ENCODE measurements at regions not wholly inside any gene's neighbourhood (a gene's known extent, or its start where the extent isn't known, plus 50 kb on each side); places are given as distances from the start of the nearest gene placed in this dataset.
"Not testable (repeated sequence)": the region's sequence is repeated elsewhere in the genome, so short reads cannot be mapped to it uniquely, and the experiment has no call there.

DNA sequence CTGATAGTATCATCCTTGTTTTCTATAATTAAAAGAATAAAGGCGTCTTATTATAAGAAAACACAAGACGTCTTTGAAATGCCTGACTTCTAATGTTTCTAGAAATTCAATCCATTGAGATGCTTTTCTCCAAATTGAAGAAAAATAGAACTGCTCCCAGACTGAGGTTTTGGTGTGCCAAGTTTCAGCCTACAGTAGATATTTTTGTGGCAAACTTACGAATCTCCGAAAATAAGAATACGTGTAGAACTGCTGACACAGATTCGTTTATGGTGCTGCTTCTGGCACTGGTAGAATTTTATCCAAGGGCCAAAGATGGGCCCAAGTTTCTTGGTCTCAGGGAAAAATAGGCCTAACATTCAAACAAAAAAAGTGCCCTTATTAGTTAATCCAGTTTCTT lies 554.5 kb upstream of the NR5A2 start:
- no peaks in the 10 kb centered on the region for H3K4me1 Mint-ChIP-seq
- CTCF ChIA-PET: no interaction called here

DNA sequence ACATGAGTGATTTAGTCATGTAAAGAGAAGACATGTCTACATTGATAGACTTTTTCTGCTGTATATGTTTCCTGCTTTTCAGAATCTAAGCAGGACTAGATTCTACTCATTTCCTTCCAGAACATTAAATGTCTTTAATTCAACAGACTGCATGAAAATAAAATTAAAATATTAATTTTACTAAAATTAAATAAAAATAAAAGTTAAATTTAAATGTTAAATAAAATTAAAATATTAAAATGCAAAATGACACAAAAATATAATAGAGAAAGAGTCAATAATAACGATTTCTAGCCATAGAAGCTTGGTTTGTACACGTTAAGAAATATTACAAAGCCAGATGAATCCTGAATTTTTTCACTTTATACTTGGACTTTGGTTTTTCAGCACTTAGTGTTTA lies 552.8 kb upstream of the NR5A2 start:
- Mint-ChIP-seq H3K4me3 (no peak overlapping the region), H3K36me3 (no peaks in the 10 kb centered on the region), H3K4me1 (no peaks in the 10 kb centered on the region), H3K9me3 (no peaks in the 10 kb centered on the region), H3K27me3 (no peaks in the 10 kb centered on the region), H3K27ac (no peak overlapping the region)
- CTCF ChIA-PET: no interaction called here
- no peak for DNase-seq

More for the DNA sequence above, 554.5 kb upstream of the NR5A2 start:
- no peaks in the 10 kb centered on the region for H3K9me3 Mint-ChIP-seq
- H3K36me3 Mint-ChIP-seq: no peaks in the 10 kb centered on the region
- DNase-seq: no peak
- no peak overlapping the region for H3K4me3 Mint-ChIP-seq
- no peaks in the 10 kb centered on the region for H3K27me3 Mint-ChIP-seq
- no peak overlapping the region for H3K27ac Mint-ChIP-seq

DNA sequence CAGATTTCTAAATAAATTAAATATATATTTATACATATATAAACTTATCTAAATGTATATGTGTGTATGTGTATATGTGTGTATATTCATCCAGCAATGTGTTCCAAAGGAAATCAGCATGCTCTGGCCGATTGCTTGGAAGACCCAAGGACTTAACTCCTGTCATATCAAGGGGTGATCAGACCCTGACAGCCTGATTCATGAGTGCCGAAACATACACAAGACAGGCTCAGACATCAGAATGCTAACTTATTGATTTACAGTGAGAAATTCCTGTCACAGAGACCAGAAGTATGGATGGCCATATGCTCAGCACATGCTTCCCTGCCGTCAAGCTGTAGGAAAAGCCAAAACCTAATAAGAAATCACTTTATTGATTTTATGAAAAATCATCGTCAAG lies 545.1 kb upstream of the NR5A2 start:
- CTCF ChIA-PET: no interaction called here
- no peak overlapping the region for H3K4me3 Mint-ChIP-seq
- no peaks in the 10 kb centered on the region for H3K4me1 Mint-ChIP-seq
- no peaks in the 10 kb centered on the region for H3K36me3 Mint-ChIP-seq
- H3K27me3 Mint-ChIP-seq: no peaks in the 10 kb centered on the region
- no peak overlapping the region for H3K27ac Mint-ChIP-seq
- no peaks in the 10 kb centered on the region for H3K9me3 Mint-ChIP-seq
- DNase-seq: no peak

DNA sequence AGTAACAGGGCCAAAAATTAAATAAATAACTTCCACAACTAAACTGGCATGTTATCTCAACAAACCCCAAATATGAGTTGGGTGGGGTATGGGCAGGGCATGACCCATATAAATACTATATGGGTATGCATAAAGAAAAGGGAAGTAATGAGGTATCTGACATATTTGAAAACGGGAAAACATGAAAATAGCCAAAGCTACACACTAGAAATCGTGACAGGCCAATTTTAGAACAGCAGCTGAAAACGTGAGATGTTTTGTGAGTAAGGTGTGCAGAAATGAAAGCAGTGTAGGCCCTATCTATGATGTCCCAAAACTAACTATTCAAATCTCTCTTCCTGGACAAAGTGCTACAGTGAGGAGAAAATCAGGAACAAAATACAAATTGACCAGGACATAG lies 537.9 kb upstream of the NR5A2 start:
- Mint-ChIP-seq H3K36me3 (no peaks in the 10 kb centered on the region), H3K4me3 (no peak overlapping the region), H3K27ac (no peak overlapping the region), H3K27me3 (no peaks in the 10 kb centered on the region), H3K9me3 (peaks cover 3% of the 10 kb centered on the region), H3K4me1 (no peaks in the 10 kb centered on the region)
- CTCF ChIA-PET: no interaction called here
- no peak for DNase-seq

DNA sequence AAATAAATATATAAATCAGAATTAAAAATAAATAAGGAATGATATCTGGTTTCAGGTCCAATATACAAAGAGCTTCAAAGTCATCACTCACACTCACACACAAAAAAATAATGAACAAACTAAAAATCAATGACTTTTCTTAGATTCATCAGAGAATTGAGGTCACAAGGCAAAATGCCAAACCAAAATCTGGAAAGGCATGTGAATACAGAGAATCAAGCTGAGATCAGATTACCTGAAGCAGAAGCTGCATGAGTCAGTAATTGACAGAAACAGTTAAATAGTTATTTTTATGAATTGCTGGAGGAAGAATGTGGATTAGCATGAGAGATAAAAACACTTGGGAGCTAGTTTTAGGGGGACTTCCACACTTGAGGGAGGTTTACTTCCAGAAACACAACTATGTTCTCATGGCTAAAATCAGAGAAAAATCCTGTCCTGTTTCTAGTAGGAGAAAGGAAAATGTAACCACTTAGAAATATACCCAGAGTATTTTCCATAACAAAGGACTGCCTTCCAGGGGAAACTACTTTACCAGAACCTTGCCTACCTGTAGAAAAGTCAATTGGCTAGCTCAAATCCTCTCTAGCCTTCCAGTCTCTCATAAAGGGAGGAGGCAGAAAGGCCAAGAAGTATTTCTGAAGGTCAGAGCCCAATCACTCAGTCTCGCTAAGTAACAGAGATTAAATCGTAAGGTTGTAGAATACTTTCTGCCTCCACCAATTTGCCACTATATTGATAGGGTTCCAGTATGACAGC lies 536.6 kb upstream of the NR5A2 start:
- no peaks in the 10 kb centered on the region for H3K36me3 Mint-ChIP-seq
- H3K27me3 Mint-ChIP-seq: no peaks in the 10 kb centered on the region
- no peak overlapping the region for H3K4me3 Mint-ChIP-seq
- H3K9me3 Mint-ChIP-seq: peaks cover 8% of the 10 kb centered on the region
- no peak overlapping the region for H3K27ac Mint-ChIP-seq
- CTCF ChIA-PET: interaction anchor here (0.7 kb wide), 1 partner anchor 54 kb away, joined by 3 read pairs; no protein-coding TSS in a partner anchor
- H3K4me1 Mint-ChIP-seq: no peaks in the 10 kb centered on the region
- no peak for DNase-seq

DNA sequence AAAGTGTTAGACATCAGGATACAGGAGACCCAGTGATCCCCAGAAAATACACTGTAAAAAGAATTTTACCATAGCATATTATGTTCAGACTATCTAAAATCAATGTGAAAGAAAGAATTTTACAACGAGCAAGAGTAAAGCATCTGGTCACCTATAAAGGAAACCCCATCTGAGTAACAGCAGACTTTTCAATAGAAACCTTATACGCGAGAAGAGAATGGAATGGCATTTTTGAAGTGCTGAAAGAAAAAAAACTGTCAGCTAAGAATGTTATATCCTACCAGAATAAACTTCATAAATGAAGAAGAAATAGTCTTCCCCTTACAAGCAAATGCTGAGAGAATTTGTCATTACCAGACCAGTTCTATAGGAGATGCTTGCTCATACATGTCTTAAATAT lies 532.1 kb upstream of the NR5A2 start:
- Mint-ChIP-seq H3K36me3 (no peaks in the 10 kb centered on the region), H3K4me1 (no peaks in the 10 kb centered on the region), H3K27me3 (no peaks in the 10 kb centered on the region), H3K27ac (no peak overlapping the region), H3K4me3 (no peak overlapping the region), H3K9me3 (peaks cover 8% of the 10 kb centered on the region)
- no peak for DNase-seq
- CTCF ChIA-PET: no interaction called here

DNA sequence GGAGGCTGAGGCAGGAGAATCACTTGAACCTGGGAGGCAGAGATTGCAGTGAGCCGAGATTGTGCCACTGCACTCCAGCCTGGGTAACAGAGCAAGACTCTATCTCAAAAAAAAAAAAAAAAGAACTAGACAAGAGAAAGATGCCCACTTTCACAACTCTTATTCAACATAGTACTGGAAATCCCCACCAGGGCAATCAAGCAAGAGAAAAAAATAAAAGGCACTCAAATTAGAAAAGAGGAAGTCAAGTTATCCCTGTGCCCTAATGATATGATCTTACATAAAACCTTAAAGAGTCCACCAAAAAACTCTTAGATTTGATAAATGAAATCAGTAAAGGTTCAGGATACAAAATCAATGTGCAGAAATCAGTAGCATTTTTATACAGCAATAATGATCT lies 528.7 kb upstream of the NR5A2 start:
- H3K4me1 Mint-ChIP-seq, H3K9me3 Mint-ChIP-seq, H3K27ac Mint-ChIP-seq, H3K36me3 Mint-ChIP-seq, DNase-seq, H3K4me3 Mint-ChIP-seq, H3K27me3 Mint-ChIP-seq, CTCF ChIA-PET: not testable (repeated sequence)

DNA sequence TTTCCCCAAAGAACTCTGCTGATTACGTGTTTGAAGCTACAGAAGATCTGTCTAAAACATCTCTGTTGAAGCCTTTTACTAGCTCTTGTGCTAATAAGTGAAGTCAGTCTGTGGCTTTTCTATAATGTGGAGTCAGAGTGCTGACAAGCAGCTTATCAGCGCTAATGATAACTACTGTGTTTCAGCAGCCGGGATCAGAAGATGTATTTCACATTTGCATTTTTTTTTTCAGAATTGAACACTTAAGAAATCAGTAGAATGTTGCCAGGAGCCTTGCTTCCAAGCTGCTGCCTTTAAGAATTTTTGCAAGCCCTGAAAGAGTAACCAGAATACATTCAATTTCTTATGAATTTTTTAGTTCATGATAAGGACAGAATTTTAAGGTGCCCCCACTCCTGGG lies 519.4 kb upstream of the NR5A2 start:
- no peaks in the 10 kb centered on the region for H3K4me1 Mint-ChIP-seq
- no peaks in the 10 kb centered on the region for H3K9me3 Mint-ChIP-seq
- CTCF ChIA-PET: no interaction called here

DNA sequence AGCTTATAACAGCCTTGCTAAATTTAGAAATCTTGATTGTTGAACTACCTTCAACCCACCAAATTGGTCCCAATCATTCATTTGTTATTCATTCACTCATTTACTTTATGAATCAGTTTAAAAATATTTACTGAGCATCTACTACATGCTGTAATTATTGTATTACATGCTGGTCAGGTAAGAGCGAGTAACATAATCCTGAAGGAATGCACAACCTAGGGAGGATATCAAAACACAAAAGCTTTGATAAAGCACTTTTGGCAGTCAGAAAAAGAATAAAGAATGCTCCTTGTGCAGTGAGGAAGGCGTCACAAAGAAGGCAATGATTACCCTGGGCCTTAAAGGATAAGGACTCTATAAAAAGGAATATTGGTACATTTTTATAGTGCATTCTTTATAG lies 518.9 kb upstream of the NR5A2 start:
- no peak for DNase-seq
- Mint-ChIP-seq H3K27ac (no peak overlapping the region), H3K27me3 (peaks cover 4% of the 10 kb centered on the region), H3K36me3 (no peaks in the 10 kb centered on the region), H3K4me3 (no peak overlapping the region), H3K4me1 (no peaks in the 10 kb centered on the region), H3K9me3 (no peaks in the 10 kb centered on the region)
- CTCF ChIA-PET: no interaction called here

More for the DNA sequence above, 519.4 kb upstream of the NR5A2 start:
- DNase-seq: no peak
- Mint-ChIP-seq H3K4me3 (no peak overlapping the region), H3K36me3 (no peaks in the 10 kb centered on the region), H3K27ac (no peak overlapping the region), H3K27me3 (peaks cover 4% of the 10 kb centered on the region)

DNA sequence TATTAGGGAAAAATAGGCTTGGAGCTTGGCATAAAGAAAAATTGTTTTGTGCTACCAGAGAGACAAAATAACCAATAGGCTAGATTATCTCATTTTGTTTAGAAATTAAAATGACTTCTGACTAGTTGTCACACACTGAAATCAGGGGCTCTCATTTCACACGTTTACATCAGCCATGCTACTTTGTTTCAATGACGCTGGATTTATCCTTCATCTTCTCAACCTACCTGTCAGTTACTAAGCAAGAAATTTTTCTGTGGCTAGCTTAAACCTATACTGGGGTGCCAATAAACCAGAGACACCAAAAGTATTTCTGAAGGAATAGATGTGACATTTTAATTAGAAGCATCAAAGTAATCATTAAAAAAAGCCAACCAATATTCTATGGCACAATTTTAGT lies 518.1 kb upstream of the NR5A2 start:
- Mint-ChIP-seq H3K27me3 (peaks cover 4% of the 10 kb centered on the region), H3K4me3 (no peak overlapping the region), H3K4me1 (no peaks in the 10 kb centered on the region), H3K36me3 (no peaks in the 10 kb centered on the region), H3K27ac (no peak overlapping the region), H3K9me3 (no peaks in the 10 kb centered on the region)
- DNase-seq: no peak
- CTCF ChIA-PET: no interaction called here

DNA sequence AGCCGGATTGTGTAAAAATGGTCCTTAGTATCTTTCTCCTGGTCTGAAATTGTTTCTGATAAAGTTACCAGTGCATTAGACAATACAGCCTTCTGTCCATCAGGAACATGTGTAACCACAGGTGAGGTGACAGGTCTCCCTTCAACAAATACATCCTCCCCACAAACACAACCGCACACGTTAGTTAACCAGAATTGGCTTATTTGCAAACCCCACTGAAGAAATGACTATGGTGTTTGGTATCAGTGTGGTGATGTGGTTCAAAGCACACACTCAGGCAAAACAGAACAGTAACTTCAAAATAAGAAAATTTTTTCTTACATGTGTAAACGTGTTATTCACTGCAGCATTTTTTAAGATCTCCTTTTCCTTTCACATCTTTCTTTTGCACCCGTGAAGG lies 517.2 kb upstream of the NR5A2 start:
- Mint-ChIP-seq H3K9me3 (no peaks in the 10 kb centered on the region), H3K27me3 (peaks cover 4% of the 10 kb centered on the region), H3K4me1 (no peaks in the 10 kb centered on the region), H3K36me3 (no peaks in the 10 kb centered on the region), H3K27ac (no peak overlapping the region), H3K4me3 (no peak overlapping the region)
- CTCF ChIA-PET: no interaction called here
- DNase-seq: no peak

DNA sequence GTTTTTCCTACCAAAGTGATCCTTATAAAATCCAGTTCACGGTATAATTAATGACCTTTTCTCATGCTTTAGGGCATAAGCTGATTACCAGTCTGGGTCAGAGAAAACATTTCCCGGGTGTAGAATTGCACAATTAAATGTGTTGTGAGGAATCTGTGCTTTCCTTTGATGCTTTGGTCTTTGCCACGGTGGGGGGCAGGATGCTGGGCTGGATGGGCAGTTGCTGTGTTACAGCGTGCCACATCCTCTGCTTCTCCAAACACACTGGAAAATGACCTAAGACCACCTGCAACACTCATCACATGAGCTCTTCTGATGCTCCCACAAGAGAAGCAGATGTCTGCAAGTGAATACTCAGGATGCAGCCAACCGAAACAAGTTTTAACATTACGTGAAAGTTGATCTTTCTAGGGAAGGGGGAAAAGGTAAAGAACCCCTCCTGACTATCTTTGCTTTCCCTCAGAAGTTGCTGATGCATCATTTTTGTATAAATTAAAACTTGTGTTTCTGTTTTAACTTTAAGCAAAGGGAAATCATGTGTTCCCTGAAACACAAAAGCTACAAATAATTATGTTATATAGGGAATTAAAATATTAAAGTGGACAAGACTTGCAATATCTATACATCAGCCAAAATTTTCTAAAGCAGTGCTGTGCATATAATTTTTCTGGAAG lies 515.3 kb upstream of the NR5A2 start:
- no peak for DNase-seq
- Mint-ChIP-seq H3K36me3 (no peaks in the 10 kb centered on the region), H3K9me3 (no peaks in the 10 kb centered on the region), H3K4me3 (no peak overlapping the region), H3K27me3 (peaks cover 4% of the 10 kb centered on the region), H3K27ac (no peak overlapping the region), H3K4me1 (no peaks in the 10 kb centered on the region)
- CTCF ChIA-PET: no interaction called here

DNA sequence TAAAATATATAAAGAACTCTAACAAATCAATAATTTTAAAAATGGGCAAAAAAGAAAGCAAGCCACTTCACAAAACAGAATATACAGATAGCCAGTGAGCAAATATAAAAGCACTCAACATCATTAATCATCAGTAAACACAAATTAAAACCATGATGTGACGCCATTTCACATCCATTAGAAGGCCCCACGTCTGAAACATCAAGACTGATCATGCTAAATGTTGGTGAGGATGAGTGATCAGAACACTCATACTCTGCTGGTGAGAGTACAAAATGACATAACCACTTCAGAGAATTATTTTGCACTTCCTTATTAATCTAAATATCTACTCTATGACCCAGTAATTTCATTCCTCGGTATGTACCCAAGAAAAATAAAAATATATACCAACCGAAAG lies 512.2 kb upstream of the NR5A2 start:
- DNase-seq: no peak
- H3K36me3 Mint-ChIP-seq: no peaks in the 10 kb centered on the region
- CTCF ChIA-PET: no interaction called here

DNA sequence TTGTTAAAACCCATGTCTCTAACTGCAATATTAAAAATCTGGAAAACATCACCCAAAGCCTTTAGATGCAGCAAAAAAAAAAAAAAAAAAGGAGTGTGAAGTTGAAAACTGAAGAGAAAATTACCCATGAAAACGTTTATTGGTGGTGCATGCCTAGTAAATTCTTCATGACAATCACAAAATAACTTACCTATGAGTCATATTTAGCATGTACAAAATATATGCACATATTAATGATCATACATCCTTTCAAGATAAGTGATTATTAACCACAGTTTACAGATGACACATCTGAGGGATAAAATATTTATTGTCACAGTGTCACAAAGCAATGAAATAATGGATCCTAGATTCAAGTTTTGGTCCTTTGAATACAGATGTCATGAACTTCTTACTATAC lies 505.2 kb upstream of the NR5A2 start:
- Mint-ChIP-seq H3K27ac (no peak overlapping the region), H3K4me1 (no peaks in the 10 kb centered on the region), H3K4me3 (no peak overlapping the region), H3K27me3 (no peaks in the 10 kb centered on the region), H3K9me3 (no peaks in the 10 kb centered on the region), H3K36me3 (no peaks in the 10 kb centered on the region)
- no peak for DNase-seq
- CTCF ChIA-PET: no interaction called here

More for the DNA sequence above, 512.2 kb upstream of the NR5A2 start:
- Mint-ChIP-seq H3K4me1 (no peaks in the 10 kb centered on the region), H3K9me3 (no peaks in the 10 kb centered on the region), H3K27ac (no peak overlapping the region), H3K27me3 (peaks cover 4% of the 10 kb centered on the region), H3K4me3 (no peak overlapping the region)

DNA sequence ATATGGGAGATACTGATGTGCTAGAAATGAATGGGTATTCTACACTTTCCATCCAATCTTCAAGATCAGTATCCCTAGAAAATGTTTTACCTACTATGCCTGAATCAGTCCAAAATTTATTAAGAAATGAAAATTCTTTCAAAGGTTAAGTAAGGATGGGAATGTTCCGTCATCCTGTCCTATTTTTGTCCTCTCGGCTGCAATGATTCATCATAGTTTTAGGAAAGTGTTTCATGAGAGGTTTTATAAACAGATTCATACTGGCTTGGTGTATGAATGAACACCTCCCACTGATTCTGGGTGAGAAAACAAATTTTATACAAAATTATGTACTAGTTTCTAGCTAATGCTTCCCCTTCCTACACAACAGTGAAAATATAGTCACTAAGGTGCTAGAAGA lies 504.6 kb upstream of the NR5A2 start:
- H3K27ac Mint-ChIP-seq: no peak overlapping the region
- no peaks in the 10 kb centered on the region for H3K27me3 Mint-ChIP-seq
- H3K36me3 Mint-ChIP-seq: no peaks in the 10 kb centered on the region
- CTCF ChIA-PET: no interaction called here
- H3K9me3 Mint-ChIP-seq: no peaks in the 10 kb centered on the region
- H3K4me1 Mint-ChIP-seq: no peaks in the 10 kb centered on the region
- DNase-seq: no peak
- H3K4me3 Mint-ChIP-seq: no peak overlapping the region
